Osteoblast (primary cell): ENCODE measurements at regions not wholly inside any gene's neighbourhood (a gene's known extent, or its start where the extent isn't known, plus 50 kb on each side); places are given as distances from the start of the nearest gene placed in this dataset.
"Not testable (repeated sequence)": the region's sequence is repeated elsewhere in the genome, so short reads cannot be mapped to it uniquely, and the experiment has no call there.

ENCODE experiments used
- DNase-seq: peaks from one replicate; pipeline ENCODE4 v3.0.0; 2011; ENCODE audit warnings: low spot score, mixed read lengths; ENCODE audit not compliant: insufficient read length; ENCODE audit errors: missing footprints
- H2AFZ ChIP-seq: 2 replicates; pipeline ENCODE4 v1.6.0; 2011; ENCODE audit warnings: mild to moderate bottlenecking, low read length
- H3K27ac ChIP-seq: 2 replicates; pipeline ENCODE4 v1.5.1; 2011; ENCODE audit warnings: mild to moderate bottlenecking, low read depth, low read length, moderate library complexity
- H3K27me3 ChIP-seq: 2 replicates; pipeline ENCODE4 v1.6.0; 2012; ENCODE audit warnings: mild to moderate bottlenecking, control low read depth, inconsistent platforms, low read length, moderate library complexity; ENCODE audit not compliant: insufficient read depth
- H3K36me3 ChIP-seq: 2 replicates; pipeline ENCODE4 v1.5.1; 2011; ENCODE audit warnings: mild to moderate bottlenecking, low read length, control low read depth, moderate library complexity; ENCODE audit not compliant: insufficient read depth
- H3K4me1 ChIP-seq: 2 replicates; pipeline ENCODE4 v1.5.1; 2011; ENCODE audit warnings: mild to moderate bottlenecking, low read length, control low read depth, moderate library complexity; ENCODE audit not compliant: insufficient read depth
- H3K4me2 ChIP-seq: 2 replicates; pipeline ENCODE4 v1.6.0; 2011; ENCODE audit warnings: mild to moderate bottlenecking, low read length; ENCODE audit not compliant: insufficient read depth
- H3K4me3 ChIP-seq: fragments of 200-600 bp; sonication (generic); 3 replicates; pipeline ENCODE4 v1.5.1; 2012; ENCODE audit warnings: mild to moderate bottlenecking, low read length, inconsistent platforms; ENCODE audit not compliant: insufficient read depth
- H3K79me2 ChIP-seq: 2 replicates; pipeline ENCODE4 v1.6.0; 2012; ENCODE audit warnings: mild to moderate bottlenecking, low read length, control low read depth, inconsistent platforms; ENCODE audit not compliant: insufficient read depth
- H3K9me3 ChIP-seq: 2 replicates; pipeline ENCODE4 v1.5.1; 2011; ENCODE audit warnings: low read depth, low read length, control low read depth
- H4K20me1 ChIP-seq: 2 replicates; pipeline ENCODE4 v1.6.0; 2012; ENCODE audit warnings: mild to moderate bottlenecking, low read length, control low read depth; ENCODE audit not compliant: insufficient read depth
- CTCF ChIP-seq: IDR thresholded peaks from 2 replicates; pipeline ENCODE4 v1.5.1; 2011; ENCODE audit warnings: mild to moderate bottlenecking, low read depth, low read length, moderate library complexity; ENCODE audit errors: extremely low read depth

GRCh38 chr3:143175940-143176894, 56.6 kb downstream of the CHST2 start:
- not testable (repeated sequence) for DNase-seq, H3K27me3 ChIP-seq, H3K4me3 ChIP-seq, H2AFZ ChIP-seq, H4K20me1 ChIP-seq, H3K9me3 ChIP-seq, H3K4me2 ChIP-seq, H3K27ac ChIP-seq, H3K79me2 ChIP-seq, H3K36me3 ChIP-seq
- H3K4me1 ChIP-seq: peaks cover 12% of the 10 kb centered on the region

- not testable (repeated sequence) for H3K27ac ChIP-seq, H2AFZ ChIP-seq, H4K20me1 ChIP-seq, H3K4me3 ChIP-seq, H3K4me1 ChIP-seq, H3K4me2 ChIP-seq, H3K36me3 ChIP-seq, H3K79me2 ChIP-seq, H3K27me3 ChIP-seq, DNase-seq, H3K9me3 ChIP-seq
Measured at GRCh38 chr3:143177965-143178364, 58.4 kb downstream of the CHST2 start.

GRCh38 chr3:143178775-143179548, 59.4 kb downstream of the CHST2 start:
- H3K36me3 ChIP-seq, H3K27me3 ChIP-seq, H2AFZ ChIP-seq, H3K27ac ChIP-seq, DNase-seq, H3K4me1 ChIP-seq, H3K4me2 ChIP-seq, H3K4me3 ChIP-seq, H3K9me3 ChIP-seq, H3K79me2 ChIP-seq, H4K20me1 ChIP-seq: not testable (repeated sequence)

- no peaks in the 10 kb centered on the region for H4K20me1 ChIP-seq
- no peaks in the 10 kb centered on the region for H3K27me3 ChIP-seq
- H3K27ac ChIP-seq: no peak overlapping the region
- TF ChIP-seq CTCF: no peak
- no peak for DNase-seq
- no peaks in the 10 kb centered on the region for H3K9me3 ChIP-seq
- no peaks in the 10 kb centered on the region for H3K79me2 ChIP-seq
- no peaks in the 10 kb centered on the region for H3K4me1 ChIP-seq
- H3K4me3 ChIP-seq: no peak overlapping the region
- H3K36me3 ChIP-seq: no peaks in the 10 kb centered on the region
- no peak overlapping the region for H2AFZ ChIP-seq
- no peak overlapping the region for H3K4me2 ChIP-seq
Measured at GRCh38 chr3:143179603-143180002, 60.0 kb downstream of the CHST2 start.

GRCh38 chr3:143180860-143181259, 61.3 kb downstream of the CHST2 start:
- H3K4me3 ChIP-seq, H3K4me2 ChIP-seq, H3K79me2 ChIP-seq, H3K27me3 ChIP-seq, H3K27ac ChIP-seq, H3K9me3 ChIP-seq, H3K36me3 ChIP-seq, DNase-seq, H3K4me1 ChIP-seq, H4K20me1 ChIP-seq, H2AFZ ChIP-seq: not testable (repeated sequence)

GRCh38 chr3:143181977-143182376, 62.4 kb downstream of the CHST2 start:
- H3K4me3 ChIP-seq, H3K4me2 ChIP-seq, H3K27me3 ChIP-seq, H3K4me1 ChIP-seq, H3K79me2 ChIP-seq, H3K36me3 ChIP-seq, H4K20me1 ChIP-seq, H2AFZ ChIP-seq, H3K27ac ChIP-seq, H3K9me3 ChIP-seq, DNase-seq: not testable (repeated sequence)
